Endothelial cell of umbilical vein (primary cell): ENCODE measurements at regions not wholly inside any gene's neighbourhood (a gene's known extent, or its start where the extent isn't known, plus 50 kb on each side); places are given as distances from the start of the nearest gene placed in this dataset.

Experiments
- BruUV-seq: library from RNA; stranded (reverse); fragments of 400-500 nt; replicated peaks from 2 replicates; lab custom pipeline; 2021; lab: Mats Ljungman, UMichigan
- CTCF ChIA-PET: fragments of 300-600, 350-600 bp; sonication (Branson Sonifier 250); formaldehyde crosslinking; loops from one replicate; lab custom pipeline; 2021; ENCODE audit warnings: antibody characterized with exemption, inconsistent platforms; lab: Charles Lee
- POLR2A ChIA-PET: fragments of 300-600, 350-600 bp; sonication (Branson Sonifier 250); formaldehyde crosslinking; loops from one replicate; lab custom pipeline; 2021; ENCODE audit warnings: antibody characterized with exemption, inconsistent platforms; lab: Charles Lee
- DNase-seq: peaks from one replicate; pipeline ENCODE4 v3.0.0-alpha.2; 2011; ENCODE audit warnings: low read depth, low spot score
- FAIRE-seq: peaks from 2 replicates; lab custom pipeline; 2011; peaks lifted over from hg19 to GRCh38; lab: Jason Lieb, UNC
- H2AFZ ChIP-seq: 2 replicates; pipeline ENCODE4 v1.6.0; 2012; ENCODE audit warnings: low read depth, low read length, control low read depth, inconsistent platforms
- H3K27ac ChIP-seq: 2 replicates; pipeline ENCODE4 v1.5.1; 2011; ENCODE audit warnings: low read depth, mild to moderate bottlenecking, control low read depth, low read length, moderate library complexity; ENCODE audit not compliant: insufficient read depth
- H3K27me3 ChIP-seq, 2 experiments: 2 replicates each; pipeline versions ENCODE4 v1.6.0 to v1.6.1; 2011; ENCODE audit warnings: low read length in 2 of 2, mixed read lengths in 1 of 2; ENCODE audit not compliant: control insufficient read depth in 2 of 2, insufficient read depth in 2 of 2
- H3K36me3 ChIP-seq, 2 experiments: 2 replicates in 1 of 2; 3 replicates in 1 of 2; pipeline ENCODE4 v1.5.1; 2011; ENCODE audit warnings: low read length in 2 of 2, mild to moderate bottlenecking in 1 of 2, moderate library complexity in 1 of 2; ENCODE audit not compliant: control insufficient read depth in 2 of 2, insufficient read depth in 2 of 2; ENCODE audit errors: extremely low read depth in 1 of 2
- H3K4me1 ChIP-seq: 3 replicates; pipeline ENCODE4 v1.5.1; 2011; ENCODE audit warnings: mild to moderate bottlenecking, low read length; ENCODE audit not compliant: control insufficient read depth, insufficient read depth; ENCODE audit errors: extremely low read depth
- H3K4me2 ChIP-seq: 2 replicates; pipeline ENCODE4 v1.6.1; 2011; ENCODE audit warnings: low read length, control low read depth, mixed read lengths; ENCODE audit not compliant: insufficient read depth
- H3K4me3 ChIP-seq, 3 experiments: fragments of 200-600 bp in 1 of 3; sonication (generic), shearing (Covaris generic) in 1 of 3; replicated peaks in 1 of 3; 2 replicates each; pipeline ENCODE4 v1.5.1; 2011 to 2016; ENCODE audit warnings: control low read depth in 3 of 3, low read length in 3 of 3, mild to moderate bottlenecking in 2 of 3, inconsistent platforms in 1 of 3, low read depth in 1 of 3, moderate library complexity in 1 of 3; ENCODE audit not compliant: insufficient read depth in 1 of 3
- H3K79me2 ChIP-seq: 2 replicates; pipeline ENCODE4 v1.6.0; 2012; ENCODE audit warnings: low read length, inconsistent platforms; ENCODE audit not compliant: control insufficient read depth, insufficient read depth
- H3K9ac ChIP-seq: replicated peaks from 2 replicates; pipeline ENCODE3; 2011; ENCODE audit warnings: low read length, control low read depth; ENCODE audit not compliant: insufficient read depth; ENCODE audit errors: extremely low read depth
- H3K9me1 ChIP-seq: replicated peaks from 3 replicates; pipeline ENCODE4 v1.6.0; 2011; ENCODE audit warnings: mild to moderate bottlenecking, low read length; ENCODE audit not compliant: control insufficient read depth, insufficient read depth; ENCODE audit errors: extremely low read depth
- H3K9me3 ChIP-seq: replicated peaks from 2 replicates; pipeline ENCODE4 v1.5.1; 2012; ENCODE audit warnings: low read length, inconsistent platforms; ENCODE audit not compliant: control insufficient read depth, insufficient read depth
- H4K20me1 ChIP-seq: replicated peaks from 2 replicates; pipeline ENCODE3; 2011; ENCODE audit warnings: mild to moderate bottlenecking, low read length; ENCODE audit not compliant: control insufficient read depth, insufficient read depth; ENCODE audit errors: extremely low read depth
- CTCF ChIP-seq, 2 donors: IDR thresholded peaks; 1 replicate in 1 of 2; 2 replicates in 1 of 2; pipeline ENCODE4 v1.5.1; 2011; ENCODE audit warnings: low read length in 2 of 2, mild to moderate bottlenecking in 2 of 2, moderate library complexity in 2 of 2, control low read depth in 1 of 2, inconsistent platforms in 1 of 2, low read depth in 1 of 2; ENCODE audit not compliant: insufficient read depth in 1 of 2; ENCODE audit errors: extremely low read depth in 1 of 2
- EZH2 ChIP-seq: IDR thresholded peaks from 2 replicates; pipeline ENCODE4 v1.6.1; 2012; ENCODE audit warnings: borderline replicate concordance, low read depth, mild to moderate bottlenecking, moderate library complexity, low read length, inconsistent platforms; ENCODE audit not compliant: severe bottlenecking
- FOS ChIP-seq: IDR thresholded peaks from 2 replicates; pipeline ENCODE4 v1.6.1; 2011; ENCODE audit warnings: mild to moderate bottlenecking, low read length, moderate library complexity, borderline replicate concordance; ENCODE audit not compliant: insufficient read depth
- GATA2 ChIP-seq: IDR thresholded peaks from 2 replicates; pipeline ENCODE4 v1.7.0; 2011; ENCODE audit warnings: low read depth, mild to moderate bottlenecking, moderate library complexity, mixed read lengths, low read length; ENCODE audit not compliant: insufficient read length, insufficient read depth
- JUN ChIP-seq: IDR thresholded peaks from 2 replicates; pipeline ENCODE4 v1.6.1; 2011; ENCODE audit warnings: borderline replicate concordance, low read depth; ENCODE audit not compliant: insufficient read length, insufficient read depth
- MAX ChIP-seq: IDR thresholded peaks from 2 replicates; pipeline ENCODE4 v1.6.1; 2011; ENCODE audit not compliant: insufficient read depth, insufficient read length
- MYC ChIP-seq: IDR thresholded peaks from one replicate; pipeline ENCODE4 v1.6.1; 2011; ENCODE audit warnings: mild to moderate bottlenecking, low read depth, low read length
- POLR2A ChIP-seq: IDR thresholded peaks from 2 replicates; pipeline ENCODE4 v1.6.1; 2012; ENCODE audit warnings: low read depth, mild to moderate bottlenecking, control low read depth, low read length
- POLR2AphosphoS5 ChIP-seq: IDR thresholded peaks from 2 replicates; pipeline ENCODE4 v1.6.1; 2012; ENCODE audit warnings: low read depth, mild to moderate bottlenecking, control low read depth, low read length, moderate library complexity; ENCODE audit not compliant: insufficient read depth
- dilution Hi-C: fragments of 300-500 bp; cut with MboI; formaldehyde crosslinking; loops from one replicate; pipeline ENCODE4 v1.15.0; 2019; ENCODE audit warnings: low sequenced_read_pairs; ENCODE audit not compliant: extremely low pct_ligation_motif_present
- intact Hi-C: fragments of 100-400 bp; cut with micrococcal nuclease; formaldehyde crosslinking; loops from one replicate; pipeline ENCODE4 v1.10.0; 2022

GRCh38 chr3:159583662-159584061 lies 405.0 kb upstream of the IL12A start:
- dilution Hi-C loops: no loop called here
- CTCF ChIA-PET: no interaction called here

More at GRCh38 chr3:159583662-159584061, 405.0 kb upstream of the IL12A start:
- intact Hi-C loops: loop anchor here (10.0 kb wide), 1 partner anchor 739 kb away; no protein-coding TSS in a partner anchor
- H3K36me3 ChIP-seq: no peaks in the 10 kb centered on the region
- H3K9me1 ChIP-seq: no peaks in the 10 kb centered on the region
- H4K20me1 ChIP-seq: no peaks in the 10 kb centered on the region
- no peaks in the 10 kb centered on the region for H3K4me1 ChIP-seq
- H3K27ac ChIP-seq: no peak overlapping the region
- TF ChIP-seq FOS (no peak), CTCF (IDR thresholded peaks at IDR 0.05; ENCODE audit: extremely low read depth in 1 of 2, insufficient read depth in 1 of 2, low read depth in 1 of 2, low read length in 2 of 2) (no peak), JUN (no peak), EZH2 (no peak), POLR2AphosphoS5 (no peak), POLR2A (no peak), GATA2 (no peak), MYC (no peak), MAX (no peak)
- FAIRE-seq: no peak
- no peak overlapping the region for H3K4me2 ChIP-seq
- DNase-seq: no peak
- no peak overlapping the region for H2AFZ ChIP-seq
- H3K9ac ChIP-seq: no peak overlapping the region
- H3K79me2 ChIP-seq: no peaks in the 10 kb centered on the region
- H3K9me3 ChIP-seq: no peaks in the 10 kb centered on the region
- H3K4me3 ChIP-seq: no peak overlapping the region
- no TSS peak for BruUV-seq
- POLR2A ChIA-PET: no interaction called here
- peaks cover 8 to 24% of the 10 kb centered on the region in 2 experiments for H3K27me3 ChIP-seq
